ENCODE measurements at regions not wholly inside any gene's neighbourhood (a gene's known extent, or its start where the extent isn't known, plus 50 kb on each side); places are given as distances from the start of the nearest gene placed in this dataset.
"Not testable (repeated sequence)": the region's sequence is repeated elsewhere in the genome, so short reads cannot be mapped to it uniquely, and the experiment has no call there.

DNA sequence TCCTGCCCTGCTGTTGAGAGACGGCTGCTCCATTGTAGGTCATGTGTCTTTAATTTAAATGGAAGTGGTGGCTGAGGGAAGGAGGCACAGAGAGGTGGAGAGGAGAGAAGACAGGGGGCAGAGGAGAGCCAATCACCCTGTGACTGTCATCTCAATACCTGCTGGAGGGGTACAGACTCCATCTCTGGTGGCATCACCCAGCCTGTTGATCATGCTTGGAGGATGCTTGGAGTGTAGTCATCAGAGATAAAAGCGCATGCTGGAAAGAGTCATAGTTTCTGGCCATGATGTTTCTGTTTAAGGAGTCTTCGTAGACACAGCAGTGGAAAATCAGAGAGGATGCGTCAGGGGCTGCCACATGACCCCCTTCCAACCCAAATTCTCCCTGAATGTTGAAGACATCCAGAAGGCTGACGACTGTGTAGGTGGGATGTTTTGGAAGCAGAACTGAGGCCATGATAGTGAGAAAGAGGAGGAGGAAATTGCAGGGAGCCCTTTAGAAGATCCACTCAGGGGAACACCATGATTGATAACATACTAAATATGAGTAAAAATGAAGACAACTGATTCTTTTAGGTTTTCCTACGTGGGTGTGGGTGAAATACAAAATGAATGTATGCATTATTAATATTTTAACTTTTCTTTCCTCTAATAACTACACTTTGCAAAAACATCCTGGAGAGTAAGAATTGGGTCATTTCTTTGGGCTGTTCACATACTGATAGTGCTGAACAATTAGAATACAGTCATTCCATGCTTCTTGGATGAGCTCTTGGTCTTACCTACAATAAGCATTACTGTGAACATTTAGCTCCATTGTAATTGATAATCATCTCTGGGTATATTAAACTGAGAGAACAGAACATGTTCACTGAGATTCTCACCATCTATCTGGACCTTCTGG, 210.6 kb upstream of the ATP10A start:
- Mint-ChIP-seq H3K9me3 (peaks cover 7% of the 10 kb centered on the region), H3K36me3 (no peaks in the 10 kb centered on the region), H3K27me3 (peaks cover 5% of the 10 kb centered on the region), H3K4me3 (no peak overlapping the region), H3K27ac (peak overlapping the region; percentile 85), H3K4me1 (ENCODE audit: low read depth) (peaks cover 37% of the 10 kb centered on the region)
- POLR2A ChIA-PET, result no interaction called here
- peak; percentile 72 for DNase-seq
- intact Hi-C loops (cut with micrococcal nuclease), result loop anchor here (1.0 to 5.0 kb wide), 5 partner anchors 9 to 696 kb away; no protein-coding TSS in a partner anchor
- CTCF ChIA-PET, result no interaction called here

DNA sequence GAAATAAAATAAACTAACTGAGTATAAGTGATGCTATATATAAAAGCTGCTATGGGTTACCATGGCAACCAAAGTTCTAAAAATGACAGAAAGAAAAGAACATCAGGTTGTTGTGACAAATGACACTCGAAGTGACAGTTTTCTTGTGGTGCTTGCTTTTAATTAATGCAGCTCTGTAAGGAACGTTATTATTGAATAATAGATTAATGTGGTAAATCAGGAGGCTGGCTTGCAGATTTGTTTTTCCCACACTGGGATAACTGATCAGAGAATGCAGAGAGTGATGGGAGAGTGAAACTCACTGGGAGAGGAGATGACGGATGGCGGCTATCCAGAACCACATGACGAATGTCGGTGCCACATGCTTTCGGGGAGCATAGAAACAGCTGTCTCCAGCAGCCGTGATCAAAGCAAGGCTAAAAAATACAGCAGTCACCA, 207.0 kb upstream of the ATP10A start:
- Mint-ChIP-seq H3K4me3 (no peak overlapping the region), H3K27ac (no peak overlapping the region), H3K4me1 (ENCODE audit: low read depth) (peaks cover 21% of the 10 kb centered on the region), H3K9me3 (no peaks in the 10 kb centered on the region), H3K27me3 (peaks cover 6% of the 10 kb centered on the region), H3K36me3 (no peaks in the 10 kb centered on the region)
- ChIA-PET CTCF (no interaction called here), POLR2A (no interaction called here)
- intact Hi-C loops (cut with micrococcal nuclease), result loop anchor here (5.0 kb wide), 1 partner anchor 693 kb away; no protein-coding TSS in a partner anchor
- no peak for DNase-seq

DNA sequence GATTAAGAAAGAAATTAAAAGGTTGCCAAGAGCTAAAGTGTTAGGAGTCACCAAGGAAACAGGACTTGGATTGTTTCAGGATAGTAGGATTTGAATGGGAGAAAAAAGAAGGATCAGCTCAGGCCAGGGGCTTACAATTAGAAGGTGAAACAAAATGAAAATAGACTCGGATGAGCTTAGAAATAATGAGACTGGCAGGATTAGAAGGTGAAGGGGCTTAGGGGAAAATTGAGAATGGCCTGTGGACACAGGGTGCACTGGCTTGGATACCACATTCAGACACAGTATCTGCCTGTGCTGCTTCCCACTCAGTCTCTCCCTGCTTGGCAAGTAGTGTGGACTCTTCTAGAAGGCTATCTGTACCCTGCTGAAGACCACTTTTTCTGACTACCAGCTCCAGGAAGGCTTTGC, 206.1 kb upstream of the ATP10A start:
- H3K27ac Mint-ChIP-seq, result no peak overlapping the region
- CTCF ChIA-PET, result no interaction called here
- no peak for DNase-seq
- no peaks in the 10 kb centered on the region for H3K36me3 Mint-ChIP-seq
- H3K9me3 Mint-ChIP-seq, result no peaks in the 10 kb centered on the region
- peaks cover 15% of the 10 kb centered on the region for H3K4me1 Mint-ChIP-seq (ENCODE audit: low read depth)
- POLR2A ChIA-PET, result no interaction called here
- peaks cover 6% of the 10 kb centered on the region for H3K27me3 Mint-ChIP-seq
- H3K4me3 Mint-ChIP-seq, result no peak overlapping the region
- intact Hi-C loops (cut with micrococcal nuclease), result no loop called here

DNA sequence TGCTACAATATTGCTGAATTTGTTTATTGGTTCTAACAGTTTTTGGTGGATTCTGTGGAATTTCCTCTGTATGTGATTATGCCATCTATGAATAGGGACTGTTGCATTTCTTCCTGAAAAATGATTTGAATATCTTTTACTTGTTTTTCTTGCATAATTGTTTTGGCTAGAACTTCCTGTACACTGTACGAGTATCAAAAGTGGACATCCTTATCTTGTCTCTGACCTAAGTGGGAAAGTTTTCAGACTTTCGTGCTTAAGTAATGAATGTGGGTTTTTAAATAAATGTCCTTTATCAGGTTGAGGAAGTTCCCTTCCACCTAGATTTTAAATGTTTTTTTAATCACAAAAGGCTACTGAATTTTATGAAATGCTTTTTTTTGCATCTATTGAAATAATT, 203.8 kb upstream of the ATP10A start:
- Mint-ChIP-seq H3K27ac (no peak overlapping the region), H3K27me3 (peaks cover 4% of the 10 kb centered on the region), H3K4me3 (no peak overlapping the region), H3K4me1 (ENCODE audit: low read depth) (no peaks in the 10 kb centered on the region), H3K36me3 (no peaks in the 10 kb centered on the region), H3K9me3 (no peaks in the 10 kb centered on the region)
- no peak for DNase-seq
- POLR2A ChIA-PET, result no interaction called here
- CTCF ChIA-PET, result no interaction called here
- intact Hi-C loops (cut with micrococcal nuclease), result no loop called here

DNA sequence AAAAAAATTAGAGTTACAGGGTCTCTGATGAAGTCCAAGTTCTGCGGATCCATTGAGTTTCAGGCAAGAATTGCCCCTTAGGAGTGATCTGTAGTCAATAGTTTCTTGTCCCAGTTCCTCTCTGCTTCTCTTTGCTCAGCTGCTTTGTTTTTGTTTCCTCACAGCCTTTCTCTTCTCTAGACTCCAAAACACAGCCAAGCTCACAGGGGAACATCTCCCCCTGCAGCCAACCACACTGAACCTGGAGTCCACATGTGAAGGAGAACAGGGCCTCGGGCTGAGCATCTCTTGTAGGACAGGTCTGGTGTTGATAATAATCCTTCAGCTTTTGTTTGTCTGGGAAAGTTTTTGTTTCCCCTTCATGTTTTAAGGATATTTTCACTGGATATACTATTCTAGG, 202.6 kb upstream of the ATP10A start:
- H3K4me1 Mint-ChIP-seq (ENCODE audit: low read depth), result no peaks in the 10 kb centered on the region
- H3K27ac Mint-ChIP-seq, result no peak overlapping the region
- intact Hi-C loops (cut with micrococcal nuclease), result no loop called here
- DNase-seq, result no peak
- no peaks in the 10 kb centered on the region for H3K9me3 Mint-ChIP-seq
- POLR2A ChIA-PET, result no interaction called here
- no peaks in the 10 kb centered on the region for H3K36me3 Mint-ChIP-seq
- H3K27me3 Mint-ChIP-seq, result peaks cover 6% of the 10 kb centered on the region
- CTCF ChIA-PET, result no interaction called here
- H3K4me3 Mint-ChIP-seq, result no peak overlapping the region

DNA sequence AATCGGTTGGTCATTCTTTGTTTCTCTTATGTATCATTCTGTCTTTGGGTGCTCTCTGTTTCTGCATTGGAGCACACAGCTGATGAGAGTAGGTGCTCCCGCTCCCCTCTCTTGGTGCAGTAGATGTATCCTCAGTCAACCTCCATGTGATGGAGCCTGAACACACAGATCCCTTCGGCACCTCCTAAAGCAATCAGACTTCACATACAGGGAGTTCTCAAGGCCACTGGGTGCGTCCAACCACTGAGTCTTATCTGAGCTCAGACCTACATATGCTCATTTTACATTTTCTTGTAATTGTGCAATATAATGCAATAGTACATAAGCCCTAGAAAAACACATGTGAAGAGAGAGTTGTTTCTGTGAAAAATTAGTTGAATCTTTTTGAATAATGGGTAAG, 198.1 kb upstream of the ATP10A start:
- H3K36me3 Mint-ChIP-seq, result no peaks in the 10 kb centered on the region
- POLR2A ChIA-PET, result no interaction called here
- H3K4me3 Mint-ChIP-seq, result no peak overlapping the region
- DNase-seq, result no peak
- no peaks in the 10 kb centered on the region for H3K9me3 Mint-ChIP-seq
- CTCF ChIA-PET, result no interaction called here
- peaks cover 2% of the 10 kb centered on the region for H3K27me3 Mint-ChIP-seq
- H3K27ac Mint-ChIP-seq, result no peak overlapping the region
- no peaks in the 10 kb centered on the region for H3K4me1 Mint-ChIP-seq (ENCODE audit: low read depth)
- intact Hi-C loops (cut with micrococcal nuclease), result no loop called here

DNA sequence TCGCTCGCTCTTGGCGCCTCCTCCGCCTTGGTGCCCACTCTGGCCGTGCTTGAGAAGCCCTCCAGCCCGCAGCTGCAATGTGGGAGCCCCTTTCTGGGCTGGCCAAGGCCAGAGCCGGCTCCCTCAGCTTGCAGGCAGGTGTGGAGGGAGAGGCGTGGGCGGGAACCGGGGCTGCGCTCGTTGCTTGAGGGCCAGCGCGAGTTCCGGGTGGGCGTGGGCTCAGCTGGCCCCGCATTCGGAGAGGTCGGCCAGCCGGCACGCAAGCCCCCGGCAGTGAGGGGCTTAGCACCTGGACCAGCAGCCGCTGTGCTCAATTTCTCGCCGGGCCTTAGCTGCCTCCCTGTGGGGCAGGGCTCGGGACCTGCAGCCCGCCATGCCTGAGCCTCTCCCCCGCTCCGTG, 193.6 kb upstream of the ATP10A start:
- H3K36me3 Mint-ChIP-seq; POLR2A ChIA-PET; H3K4me3 Mint-ChIP-seq; CTCF ChIA-PET; H3K27ac Mint-ChIP-seq; intact Hi-C loops (cut with micrococcal nuclease); DNase-seq; H3K27me3 Mint-ChIP-seq; H3K9me3 Mint-ChIP-seq; H3K4me1 Mint-ChIP-seq (ENCODE audit: low read depth): not testable (repeated sequence)

DNA sequence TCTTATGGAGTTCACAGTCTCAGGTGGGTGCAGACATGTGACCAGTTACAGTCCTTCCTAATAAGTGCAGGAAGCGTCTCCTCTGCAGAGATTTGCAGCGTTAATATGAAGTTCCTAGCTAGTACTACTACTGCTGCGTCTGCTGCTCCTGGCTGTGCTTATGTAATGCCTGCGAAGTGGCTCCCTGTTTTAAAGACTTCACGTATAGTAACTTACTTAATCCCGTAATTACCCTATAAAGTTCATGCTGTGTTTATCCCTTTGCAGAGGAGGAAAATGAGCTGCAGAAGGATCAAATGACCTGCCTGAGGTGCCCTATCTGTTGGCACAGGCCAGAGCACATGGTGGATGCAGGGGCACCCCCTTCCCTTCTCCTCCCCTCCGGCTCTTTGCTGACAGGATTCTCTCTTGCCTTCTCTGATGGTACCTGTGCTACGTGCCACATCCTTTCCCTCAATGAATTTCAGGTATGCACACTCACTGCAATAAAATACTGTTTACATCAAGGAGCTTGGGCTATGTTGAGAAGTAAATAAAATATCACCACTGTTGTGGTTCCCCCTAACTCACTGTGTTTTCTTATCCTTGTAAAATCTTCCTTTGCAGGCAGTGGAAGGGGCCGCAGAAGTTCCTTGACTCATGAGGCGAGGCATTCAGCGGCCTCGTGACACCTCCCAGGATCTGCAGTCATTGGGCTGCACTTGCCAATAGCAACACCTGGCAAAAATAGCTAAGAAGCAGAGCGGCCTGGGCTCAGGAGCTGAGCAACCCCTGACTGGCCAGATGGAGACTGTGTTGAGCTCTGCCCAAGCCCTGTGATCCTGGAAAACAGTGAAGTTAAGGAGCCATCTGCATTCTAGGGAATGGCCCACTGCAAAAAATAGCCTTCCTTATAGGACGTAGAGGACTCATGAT, 188.9 kb upstream of the ATP10A start:
- no peaks in the 10 kb centered on the region for H3K9me3 Mint-ChIP-seq
- intact Hi-C loops (cut with micrococcal nuclease), result no loop called here
- H3K4me1 Mint-ChIP-seq (ENCODE audit: low read depth), result no peaks in the 10 kb centered on the region
- H3K4me3 Mint-ChIP-seq, result no peak overlapping the region
- DNase-seq, result no peak
- ChIA-PET POLR2A (no interaction called here), CTCF (no interaction called here)
- no peaks in the 10 kb centered on the region for H3K36me3 Mint-ChIP-seq
- no peak overlapping the region for H3K27ac Mint-ChIP-seq
- H3K27me3 Mint-ChIP-seq, result peaks cover 9% of the 10 kb centered on the region

DNA sequence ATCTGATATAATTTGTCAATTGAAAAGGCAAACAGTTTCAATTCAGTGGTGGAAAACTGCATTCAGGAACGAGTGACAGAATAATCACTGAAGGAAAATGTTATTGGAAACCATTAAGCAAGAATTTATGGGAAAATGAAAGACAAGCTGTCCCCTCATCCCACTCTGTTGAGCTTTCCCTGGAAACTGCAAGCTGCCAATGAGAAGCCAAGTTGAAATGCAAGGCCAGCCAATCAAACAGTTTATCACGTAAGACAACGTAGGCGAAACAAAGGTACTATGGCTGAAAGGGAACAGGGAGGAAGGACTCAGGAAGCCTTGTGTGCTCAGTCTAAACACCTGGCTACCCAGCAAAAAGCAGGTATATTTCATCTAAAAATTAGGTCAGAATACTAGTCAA, 187.9 kb upstream of the ATP10A start:
- ChIA-PET POLR2A (no interaction called here), CTCF (no interaction called here)
- no peaks in the 10 kb centered on the region for H3K9me3 Mint-ChIP-seq
- peaks cover 11% of the 10 kb centered on the region for H3K27me3 Mint-ChIP-seq
- no peak overlapping the region for H3K27ac Mint-ChIP-seq
- H3K4me1 Mint-ChIP-seq (ENCODE audit: low read depth), result no peaks in the 10 kb centered on the region
- H3K36me3 Mint-ChIP-seq, result no peaks in the 10 kb centered on the region
- intact Hi-C loops (cut with micrococcal nuclease), result no loop called here
- no peak for DNase-seq
- no peak overlapping the region for H3K4me3 Mint-ChIP-seq

DNA sequence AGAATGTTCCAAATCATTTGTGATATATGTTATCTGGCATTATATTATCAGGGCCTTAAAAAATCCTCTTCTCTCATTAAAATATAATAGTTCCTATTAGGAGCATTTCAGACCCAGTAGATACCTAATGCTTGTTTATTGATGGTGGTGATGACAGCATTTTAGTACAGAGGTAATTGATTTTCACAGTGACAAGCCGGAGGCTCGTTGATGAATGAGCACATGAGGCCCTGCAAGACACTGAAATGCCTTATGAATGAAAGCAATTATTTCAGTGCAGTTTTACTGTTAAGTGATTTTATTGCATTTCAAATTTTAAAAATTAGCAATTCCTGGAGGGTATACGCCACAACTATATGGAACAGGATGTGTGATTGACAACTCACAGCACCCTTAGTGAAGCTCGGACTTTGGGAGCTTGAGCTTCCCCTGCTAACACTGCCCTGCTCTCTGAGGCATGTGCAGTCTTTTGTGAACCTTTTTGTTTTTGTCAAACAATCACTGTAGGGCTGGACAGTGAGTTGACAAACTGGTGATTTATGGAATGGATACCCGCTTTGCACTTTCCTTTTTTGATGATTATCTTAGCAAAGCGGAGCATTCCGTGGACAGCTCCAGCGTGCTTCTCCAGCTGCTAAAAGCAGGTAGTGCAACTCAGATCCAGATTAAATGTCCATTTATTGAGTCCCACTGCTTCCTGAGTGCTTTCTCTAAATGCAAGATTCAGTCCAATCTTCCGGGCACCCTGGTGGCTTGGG, 187.0 kb upstream of the ATP10A start:
- peaks cover 15% of the 10 kb centered on the region for H3K27me3 Mint-ChIP-seq
- CTCF ChIA-PET, result no interaction called here
- H3K4me3 Mint-ChIP-seq, result no peak overlapping the region
- intact Hi-C loops (cut with micrococcal nuclease), result no loop called here
- H3K27ac Mint-ChIP-seq, result no peak overlapping the region
- H3K36me3 Mint-ChIP-seq, result no peaks in the 10 kb centered on the region
- no peaks in the 10 kb centered on the region for H3K9me3 Mint-ChIP-seq
- DNase-seq, result no peak
- POLR2A ChIA-PET, result no interaction called here
- no peaks in the 10 kb centered on the region for H3K4me1 Mint-ChIP-seq (ENCODE audit: low read depth)

DNA sequence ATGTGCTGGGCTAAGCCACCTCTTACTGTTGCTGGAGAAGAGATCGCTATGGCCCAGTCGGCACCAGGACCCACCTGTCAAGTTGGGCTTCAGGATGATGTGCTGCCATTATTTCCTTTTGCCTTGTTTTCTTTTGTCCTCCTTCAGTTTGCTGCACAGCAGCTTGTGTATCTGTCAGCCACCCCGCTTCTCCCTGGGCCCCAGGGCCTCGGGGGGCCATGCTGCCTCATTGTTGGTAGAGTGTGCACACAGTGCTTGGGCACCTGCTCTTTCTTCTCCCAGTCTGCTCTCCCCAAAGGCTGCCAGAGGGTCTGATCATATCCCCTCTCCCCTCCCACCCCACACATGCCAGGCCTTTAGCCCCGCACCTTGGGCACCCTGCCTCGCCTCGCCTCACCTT, 185.5 kb upstream of the ATP10A start:
- DNase-seq, result no peak
- Mint-ChIP-seq H3K4me3 (no peak overlapping the region), H3K9me3 (no peaks in the 10 kb centered on the region), H3K27ac (no peak overlapping the region), H3K36me3 (no peaks in the 10 kb centered on the region), H3K4me1 (ENCODE audit: low read depth) (no peaks in the 10 kb centered on the region), H3K27me3 (peaks cover 12% of the 10 kb centered on the region)
- CTCF ChIA-PET, result no interaction called here
- POLR2A ChIA-PET, result no interaction called here
- intact Hi-C loops (cut with micrococcal nuclease), result no loop called here

DNA sequence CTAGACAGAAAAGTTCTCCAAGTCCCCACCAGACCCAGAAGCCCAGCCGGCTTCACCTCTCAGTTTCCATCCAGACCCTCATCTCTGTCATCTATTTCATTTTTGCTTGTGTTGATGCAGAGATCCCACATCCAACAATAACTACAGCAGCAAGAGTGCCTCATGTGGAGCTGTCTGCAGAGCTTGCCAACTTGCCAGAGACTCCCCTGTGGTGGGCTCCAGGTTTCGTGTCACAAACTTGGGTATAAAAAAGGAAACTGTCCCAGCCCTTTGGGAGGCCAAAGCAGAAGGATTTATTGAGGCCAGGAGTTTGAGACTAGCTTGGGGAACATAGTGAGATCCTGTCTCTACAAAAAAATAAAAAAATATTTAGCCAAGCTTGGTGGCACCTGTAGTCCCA, 182.4 kb upstream of the ATP10A start:
- Mint-ChIP-seq H3K4me1 (ENCODE audit: low read depth) (no peaks in the 10 kb centered on the region), H3K36me3 (no peaks in the 10 kb centered on the region), H3K4me3 (no peak overlapping the region), H3K9me3 (peaks cover 3% of the 10 kb centered on the region), H3K27me3 (peaks cover 20% of the 10 kb centered on the region), H3K27ac (no peak overlapping the region)
- intact Hi-C loops (cut with micrococcal nuclease), result no loop called here
- DNase-seq, result no peak
- ChIA-PET CTCF (no interaction called here), POLR2A (no interaction called here)

Data from activated CD4-positive, alpha-beta memory T cell treated with anti-CD3 and anti-CD28 coated beads for 36 hours (primary cell).